Upper lobe of left lung (tissue), 4 donors: ENCODE measurements at regions not wholly inside any gene's neighbourhood (a gene's known extent, or its start where the extent isn't known, plus 50 kb on each side); places are given as distances from the start of the nearest gene placed in this dataset.

Source experiments
- EP300 ChIP-seq, 4 donors: sonication (generic); formaldehyde crosslinking; IDR thresholded peaks; one replicate each; pipeline ENCODE4 v1.5.1; 2017; ENCODE audit warnings: antibody characterized with exemption in 4 of 4, control low read depth in 2 of 4
- POLR2AphosphoS5 ChIP-seq, 2 donors: sonication (generic); formaldehyde crosslinking; IDR thresholded peaks; one replicate each; pipeline ENCODE4 v1.5.1; 2017; ENCODE audit warnings: antibody characterized with exemption in 2 of 2
- TF ChIP-seq, protein P1 (sequence below), 6 experiments: fragments of 450-650 bp in 4 of 6; fragments of 200-600 bp in 2 of 6; sonication (generic) in 2 of 6; IDR thresholded peaks; one replicate each; pipeline ENCODE4 v1.5.1; 2016 to 2019; ENCODE audit warnings: antibody characterized with exemption in 6 of 6

GRCh38 chr4:3649491-3649890 lies 116.7 kb upstream of the ADRA2C start:
- TF ChIP-seq, protein P1, sequence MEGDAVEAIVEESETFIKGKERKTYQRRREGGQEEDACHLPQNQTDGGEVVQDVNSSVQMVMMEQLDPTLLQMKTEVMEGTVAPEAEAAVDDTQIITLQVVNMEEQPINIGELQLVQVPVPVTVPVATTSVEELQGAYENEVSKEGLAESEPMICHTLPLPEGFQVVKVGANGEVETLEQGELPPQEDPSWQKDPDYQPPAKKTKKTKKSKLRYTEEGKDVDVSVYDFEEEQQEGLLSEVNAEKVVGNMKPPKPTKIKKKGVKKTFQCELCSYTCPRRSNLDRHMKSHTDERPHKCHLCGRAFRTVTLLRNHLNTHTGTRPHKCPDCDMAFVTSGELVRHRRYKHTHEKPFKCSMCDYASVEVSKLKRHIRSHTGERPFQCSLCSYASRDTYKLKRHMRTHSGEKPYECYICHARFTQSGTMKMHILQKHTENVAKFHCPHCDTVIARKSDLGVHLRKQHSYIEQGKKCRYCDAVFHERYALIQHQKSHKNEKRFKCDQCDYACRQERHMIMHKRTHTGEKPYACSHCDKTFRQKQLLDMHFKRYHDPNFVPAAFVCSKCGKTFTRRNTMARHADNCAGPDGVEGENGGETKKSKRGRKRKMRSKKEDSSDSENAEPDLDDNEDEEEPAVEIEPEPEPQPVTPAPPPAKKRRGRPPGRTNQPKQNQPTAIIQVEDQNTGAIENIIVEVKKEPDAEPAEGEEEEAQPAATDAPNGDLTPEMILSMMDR (IDR thresholded peaks at IDR 0.05): no peak
- TF ChIP-seq POLR2AphosphoS5 (IDR thresholded peaks at IDR 0.05) (no peak), EP300 (IDR thresholded peaks at IDR 0.05) (no peak)
